SK-N-SH treated with all-trans-retinoic acid at 6 μM for 48 hours (cell line): ENCODE measurements at regions not wholly inside any gene's neighbourhood (a gene's known extent, or its start where the extent isn't known, plus 50 kb on each side); places are given as distances from the start of the nearest gene placed in this dataset.

Experiments used
- ATAC-seq: fragments of 200-7000 bp; cut with Tn5 transposase; 3 replicates; pipeline ENCODE4 v1.9.1; 2020; ENCODE audit warnings: mild to moderate bottlenecking, moderate library complexity
- ARNTL ChIP-seq: fragments of 450-650 bp; formaldehyde crosslinking; IDR thresholded peaks from 2 replicates; pipeline ENCODE4 v1.5.0; 2020; ENCODE audit warnings: low read depth, mild to moderate bottlenecking, moderate library complexity, borderline replicate concordance
- BACH2 ChIP-seq: fragments of 250-450 bp; sonication (Bioruptor Pico); IDR thresholded peaks from 2 replicates; pipeline ENCODE4 v1.9.0; 2021; ENCODE audit warnings: mild to moderate bottlenecking, borderline replicate concordance
- CREB5 ChIP-seq: fragments of 250-450 bp; sonication (Bioruptor Pico); IDR thresholded peaks from 2 replicates; pipeline ENCODE4 v1.5.1; 2020; ENCODE audit warnings: low read depth, mild to moderate bottlenecking, moderate library complexity
- ESRRG ChIP-seq: fragments of 250-450 bp; sonication (Bioruptor Pico); IDR thresholded peaks from 2 replicates; pipeline ENCODE4 v1.6.1; 2021; ENCODE audit warnings: mild to moderate bottlenecking
- GLIS3 ChIP-seq: fragments of 250-450 bp; sonication (Bioruptor Pico); IDR thresholded peaks from 2 replicates; pipeline ENCODE4 v1.5.0; 2020; ENCODE audit warnings: mild to moderate bottlenecking, moderate library complexity
- ISL1 ChIP-seq: fragments of 250-450 bp; sonication (Bioruptor Pico); IDR thresholded peaks from 2 replicates; pipeline ENCODE4 v2.1.2; 2022; ENCODE audit warnings: mild to moderate bottlenecking, moderate library complexity
- OSR1 ChIP-seq: fragments of 250-450 bp; sonication (Bioruptor Pico); IDR thresholded peaks from 2 replicates; pipeline ENCODE4 v1.8.0; 2022; ENCODE audit warnings: moderate library complexity, mild to moderate bottlenecking, inconsistent platforms
- POU6F1 ChIP-seq: fragments of 250-450 bp; sonication (Bioruptor Pico); IDR thresholded peaks from 2 replicates; pipeline ENCODE4 v1.8.0; 2021; ENCODE audit warnings: low read depth, mild to moderate bottlenecking, moderate library complexity, borderline replicate concordance
- RARB ChIP-seq: fragments of 250-450 bp; sonication (Bioruptor Pico); IDR thresholded peaks from 2 replicates; pipeline ENCODE4 v1.8.0; 2021; ENCODE audit warnings: mild to moderate bottlenecking, moderate library complexity
- SNAI2 ChIP-seq: fragments of 250-450 bp; sonication (Bioruptor Pico); IDR thresholded peaks from 2 replicates; pipeline ENCODE4 v1.5.0; 2020; ENCODE audit warnings: mild to moderate bottlenecking, moderate library complexity
- TCF4 ChIP-seq: fragments of 250-450 bp; sonication (Bioruptor Pico); IDR thresholded peaks from 2 replicates; pipeline ENCODE4 v1.8.0; 2021; ENCODE audit warnings: mild to moderate bottlenecking, moderate library complexity, borderline replicate concordance
- TOX ChIP-seq: fragments of 250-450 bp; sonication (Bioruptor Pico); IDR thresholded peaks from 2 replicates; pipeline ENCODE4 v1.8.0; 2021; ENCODE audit warnings: mild to moderate bottlenecking, moderate library complexity, borderline replicate concordance
- ZC3H10 ChIP-seq: fragments of 250-450 bp; sonication (Bioruptor Pico); IDR thresholded peaks from 2 replicates; pipeline ENCODE4 v1.5.1; 2021; ENCODE audit warnings: mild to moderate bottlenecking, moderate library complexity
- ZFP3 ChIP-seq: fragments of 250-450 bp; sonication (Bioruptor Pico); IDR thresholded peaks from 2 replicates; pipeline ENCODE4 v1.5.0; 2020; ENCODE audit warnings: mild to moderate bottlenecking, moderate library complexity
- ZFP30 ChIP-seq: fragments of 450-650 bp; formaldehyde crosslinking; IDR thresholded peaks from 2 replicates; pipeline ENCODE4 v1.5.0; 2022; ENCODE audit warnings: mild to moderate bottlenecking, moderate library complexity
- ZNF565 ChIP-seq: fragments of 450-650 bp; formaldehyde crosslinking; conservative IDR thresholded peaks from 2 replicates; pipeline ENCODE4 v1.5.0; 2020; ENCODE audit warnings: low read depth, mild to moderate bottlenecking, moderate library complexity
- ZNF70 ChIP-seq: fragments of 450-650 bp; formaldehyde crosslinking; IDR thresholded peaks from 2 replicates; pipeline ENCODE4 v1.5.0; 2020; ENCODE audit warnings: mild to moderate bottlenecking, moderate library complexity
- ZNF8 ChIP-seq: fragments of 450-650 bp; formaldehyde crosslinking; IDR thresholded peaks from 2 replicates; pipeline ENCODE4 v1.5.0; 2020; ENCODE audit warnings: mild to moderate bottlenecking, moderate library complexity
- TF ChIP-seq, protein P1 (sequence below): fragments of 250-450 bp; sonication (Bioruptor Pico); IDR thresholded peaks from 2 replicates; pipeline ENCODE4 v1.8.0; 2020; ENCODE audit warnings: mild to moderate bottlenecking, moderate library complexity, borderline replicate concordance
- TF ChIP-seq, protein P2 (sequence below): fragments of 250-450 bp; sonication (Bioruptor Pico); IDR thresholded peaks from 2 replicates; pipeline ENCODE4 v1.5.0; 2020; ENCODE audit warnings: mild to moderate bottlenecking, moderate library complexity
- TF ChIP-seq, protein P3 (sequence below): fragments of 250-450 bp; sonication (Bioruptor Pico); IDR thresholded peaks from 2 replicates; pipeline ENCODE4 v1.5.1; 2021; ENCODE audit warnings: mild to moderate bottlenecking, moderate library complexity

GRCh38 chr6:170040115-170040500 lies 250.8 kb downstream of the DLL1 start:
- ATAC-seq, result no peak
- no peak for TF ChIP-seq RARB (CRISPR knock-in tag)
- no peak for TF ChIP-seq ZNF8 (CRISPR knock-in tag)
- no peak for TF ChIP-seq BACH2 (CRISPR knock-in tag)
- TF ChIP-seq, protein P1, sequence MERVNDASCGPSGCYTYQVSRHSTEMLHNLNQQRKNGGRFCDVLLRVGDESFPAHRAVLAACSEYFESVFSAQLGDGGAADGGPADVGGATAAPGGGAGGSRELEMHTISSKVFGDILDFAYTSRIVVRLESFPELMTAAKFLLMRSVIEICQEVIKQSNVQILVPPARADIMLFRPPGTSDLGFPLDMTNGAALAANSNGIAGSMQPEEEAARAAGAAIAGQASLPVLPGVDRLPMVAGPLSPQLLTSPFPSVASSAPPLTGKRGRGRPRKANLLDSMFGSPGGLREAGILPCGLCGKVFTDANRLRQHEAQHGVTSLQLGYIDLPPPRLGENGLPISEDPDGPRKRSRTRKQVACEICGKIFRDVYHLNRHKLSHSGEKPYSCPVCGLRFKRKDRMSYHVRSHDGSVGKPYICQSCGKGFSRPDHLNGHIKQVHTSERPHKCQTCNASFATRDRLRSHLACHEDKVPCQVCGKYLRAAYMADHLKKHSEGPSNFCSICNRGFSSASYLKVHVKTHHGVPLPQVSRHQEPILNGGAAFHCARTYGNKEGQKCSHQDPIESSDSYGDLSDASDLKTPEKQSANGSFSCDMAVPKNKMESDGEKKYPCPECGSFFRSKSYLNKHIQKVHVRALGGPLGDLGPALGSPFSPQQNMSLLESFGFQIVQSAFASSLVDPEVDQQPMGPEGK (CRISPR knock-in tag), result no peak
- TF ChIP-seq ZNF565, result no peak
- no peak for TF ChIP-seq ISL1 (CRISPR knock-in tag)

GRCh38 chr6:170039156-170040114 lies 251.4 kb downstream of the DLL1 start:
- no peak for ATAC-seq
- TF ChIP-seq ARNTL, result no peak
- TF ChIP-seq ZC3H10 (CRISPR knock-in tag), result no peak
- no peak for TF ChIP-seq POU6F1 (CRISPR knock-in tag)
- TF ChIP-seq ZFP3, result no peak

- TF ChIP-seq ZNF70 (CRISPR knock-in tag), result no peak
- no peak for TF ChIP-seq ISL1 (CRISPR knock-in tag)
- TF ChIP-seq CREB5 (CRISPR knock-in tag), result no peak
- TF ChIP-seq ZFP30 (CRISPR knock-in tag), result no peak
- TF ChIP-seq, protein P1 (CRISPR knock-in tag), result no peak
- TF ChIP-seq ZNF565, result no peak
- no peak for TF ChIP-seq TOX
- TF ChIP-seq OSR1, result no peak
- TF ChIP-seq, protein P2, sequence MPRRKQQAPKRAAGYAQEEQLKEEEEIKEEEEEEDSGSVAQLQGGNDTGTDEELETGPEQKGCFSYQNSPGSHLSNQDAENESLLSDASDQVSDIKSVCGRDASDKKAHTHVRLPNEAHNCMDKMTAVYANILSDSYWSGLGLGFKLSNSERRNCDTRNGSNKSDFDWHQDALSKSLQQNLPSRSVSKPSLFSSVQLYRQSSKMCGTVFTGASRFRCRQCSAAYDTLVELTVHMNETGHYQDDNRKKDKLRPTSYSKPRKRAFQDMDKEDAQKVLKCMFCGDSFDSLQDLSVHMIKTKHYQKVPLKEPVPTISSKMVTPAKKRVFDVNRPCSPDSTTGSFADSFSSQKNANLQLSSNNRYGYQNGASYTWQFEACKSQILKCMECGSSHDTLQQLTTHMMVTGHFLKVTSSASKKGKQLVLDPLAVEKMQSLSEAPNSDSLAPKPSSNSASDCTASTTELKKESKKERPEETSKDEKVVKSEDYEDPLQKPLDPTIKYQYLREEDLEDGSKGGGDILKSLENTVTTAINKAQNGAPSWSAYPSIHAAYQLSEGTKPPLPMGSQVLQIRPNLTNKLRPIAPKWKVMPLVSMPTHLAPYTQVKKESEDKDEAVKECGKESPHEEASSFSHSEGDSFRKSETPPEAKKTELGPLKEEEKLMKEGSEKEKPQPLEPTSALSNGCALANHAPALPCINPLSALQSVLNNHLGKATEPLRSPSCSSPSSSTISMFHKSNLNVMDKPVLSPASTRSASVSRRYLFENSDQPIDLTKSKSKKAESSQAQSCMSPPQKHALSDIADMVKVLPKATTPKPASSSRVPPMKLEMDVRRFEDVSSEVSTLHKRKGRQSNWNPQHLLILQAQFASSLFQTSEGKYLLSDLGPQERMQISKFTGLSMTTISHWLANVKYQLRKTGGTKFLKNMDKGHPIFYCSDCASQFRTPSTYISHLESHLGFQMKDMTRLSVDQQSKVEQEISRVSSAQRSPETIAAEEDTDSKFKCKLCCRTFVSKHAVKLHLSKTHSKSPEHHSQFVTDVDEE (CRISPR knock-in tag), result no peak
- no peak for TF ChIP-seq SNAI2
- TF ChIP-seq TCF4 (CRISPR knock-in tag), result no peak
- TF ChIP-seq GLIS3, result no peak
- TF ChIP-seq ZNF8 (CRISPR knock-in tag), result no peak
- TF ChIP-seq ESRRG (CRISPR knock-in tag), result no peak
- no peak for TF ChIP-seq ZC3H10 (CRISPR knock-in tag)
- TF ChIP-seq, protein P3, sequence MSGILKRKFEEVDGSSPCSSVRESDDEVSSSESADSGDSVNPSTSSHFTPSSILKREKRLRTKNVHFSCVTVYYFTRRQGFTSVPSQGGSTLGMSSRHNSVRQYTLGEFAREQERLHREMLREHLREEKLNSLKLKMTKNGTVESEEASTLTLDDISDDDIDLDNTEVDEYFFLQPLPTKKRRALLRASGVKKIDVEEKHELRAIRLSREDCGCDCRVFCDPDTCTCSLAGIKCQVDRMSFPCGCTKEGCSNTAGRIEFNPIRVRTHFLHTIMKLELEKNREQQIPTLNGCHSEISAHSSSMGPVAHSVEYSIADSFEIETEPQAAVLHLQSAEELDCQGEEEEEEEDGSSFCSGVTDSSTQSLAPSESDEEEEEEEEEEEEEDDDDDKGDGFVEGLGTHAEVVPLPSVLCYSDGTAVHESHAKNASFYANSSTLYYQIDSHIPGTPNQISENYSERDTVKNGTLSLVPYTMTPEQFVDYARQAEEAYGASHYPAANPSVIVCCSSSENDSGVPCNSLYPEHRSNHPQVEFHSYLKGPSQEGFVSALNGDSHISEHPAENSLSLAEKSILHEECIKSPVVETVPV (CRISPR knock-in tag), result no peak
- TF ChIP-seq ARNTL, result no peak
- TF ChIP-seq BACH2 (CRISPR knock-in tag), result no peak
- no peak for TF ChIP-seq ZFP3
- no peak for TF ChIP-seq RARB (CRISPR knock-in tag)
- ATAC-seq, result no peak
Measured at GRCh38 chr6:170038708-170039107, 252.2 kb downstream of the DLL1 start.
